Heart left ventricle (tissue), 13 donors: ENCODE measurements at regions not wholly inside any gene's neighbourhood (a gene's known extent, or its start where the extent isn't known, plus 50 kb on each side); places are given as distances from the start of the nearest gene placed in this dataset.

Experiments used
- CTCF ChIP-seq, 12 donors: fragments of 200-600 bp; sonication (generic) in 4 of 12; IDR thresholded peaks; one replicate each; pipeline versions ENCODE4 v1.5.0 to v1.8.0; 2018 to 2022; ENCODE audit warnings: antibody characterized with exemption in 12 of 12, mild to moderate bottlenecking in 5 of 12
- POLR2A ChIP-seq, 2 donors: fragments of 450-650 bp; IDR thresholded peaks; one replicate each; pipeline ENCODE4 v1.6.1; 2017; ENCODE audit warnings: antibody characterized with exemption in 2 of 2, mild to moderate bottlenecking in 2 of 2, moderate library complexity in 2 of 2
- donor health status: ischemic (EF 13 %, LVEDD 7.1; RV severe dilation, severe dysfunction).
- donor health status: DM: no; HTN: yes; CAD: no.
- donor health status: DM: no; HTN: no; CAD: no.
- donor health status: ischemic (EF 25% LVEDD 6.9; RV normal size, moderate dysfunction).
- donor health status: ischemic (EF 25% LVEDD 5.7; RV mildly dilated, moderate dysfunction).
- donor health status: ischemic (EF 35%, LVEDD 5.7; RV mildly dilated, moderate dysfunction).
- donor health status: nonischemic (EF 11% LVEDD 7.7; RV severe dilation, severe dysfunction).
- donor health status: DM: yes; HTN: yes; CAD: no.
- donor health status: PGD.
- donor health status: ischemic (EF 29% LVEDD 5.4; RV normal size, mild dysfunction).
- donor health status: nonischemic (EF 23%, LVEDD 6.1; RV moderate dilation, normal function).

GRCh38 chr7:52911326-52911725 lies 124.1 kb upstream of the POM121L12 start:
- no peak for TF ChIP-seq POLR2A (IDR thresholded peaks at IDR 0.05)
- TF ChIP-seq CTCF (IDR thresholded peaks at IDR 0.05) = no peak
